ENCODE measurements at regions not wholly inside any gene's neighbourhood (a gene's known extent, or its start where the extent isn't known, plus 50 kb on each side); places are given as distances from the start of the nearest gene placed in this dataset.
"Not testable (repeated sequence)": the region's sequence is repeated elsewhere in the genome, so short reads cannot be mapped to it uniquely, and the experiment has no call there.

- not testable (repeated sequence) for H3K36me3 Mint-ChIP-seq (ENCODE audit: low read depth); H3K27ac Mint-ChIP-seq; H3K27me3 Mint-ChIP-seq; ATAC-seq (replicated peaks); H3K4me3 Mint-ChIP-seq; H3K9me3 Mint-ChIP-seq
- H3K4me1 Mint-ChIP-seq: peaks cover 24% of the 10 kb centered on the region
Measured at GRCh38 chr7:142467056-142467655, 209.3 kb upstream of the PRSS58 start.

DNA sequence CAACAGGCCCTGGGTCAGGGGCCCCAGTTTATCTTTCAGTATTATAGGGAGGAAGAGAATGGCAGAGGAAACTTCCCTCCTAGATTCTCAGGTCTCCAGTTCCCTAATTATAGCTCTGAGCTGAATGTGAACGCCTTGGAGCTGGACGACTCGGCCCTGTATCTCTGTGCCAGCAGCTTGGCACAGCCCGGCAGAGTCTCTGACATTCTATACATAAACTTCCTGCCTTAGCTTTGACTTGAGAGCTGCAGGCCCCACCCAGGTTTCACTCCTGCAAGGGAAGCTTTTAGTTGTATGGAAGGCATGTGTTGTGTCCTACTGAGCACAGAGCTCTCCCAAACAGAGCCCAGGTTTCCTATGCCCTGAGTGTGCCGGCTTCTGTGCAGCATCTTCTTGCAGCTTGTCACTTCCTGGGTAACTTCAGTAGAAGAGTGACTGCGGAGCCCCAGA is 205.6 kb upstream of the PRSS58 start:
- Mint-ChIP-seq H3K27me3 (no peaks in the 10 kb centered on the region), H3K9me3 (no peaks in the 10 kb centered on the region), H3K27ac (peak overlapping the region; percentile 87)

GRCh38 chr7:142461437-142461836 is 203.6 kb upstream of the PRSS58 start:
- H3K27me3 Mint-ChIP-seq: no peaks in the 10 kb centered on the region
- peak; percentile 34 for ATAC-seq (replicated peaks)
- H3K27ac Mint-ChIP-seq: peak overlapping the region; percentile 47
- peak overlapping the region; percentile 75 for H3K4me3 Mint-ChIP-seq
- H3K36me3 Mint-ChIP-seq (ENCODE audit: low read depth): peaks cover 6% of the 10 kb centered on the region
- peaks cover 23% of the 10 kb centered on the region for H3K4me1 Mint-ChIP-seq
- no peaks in the 10 kb centered on the region for H3K9me3 Mint-ChIP-seq

More for the DNA sequence above, 205.6 kb upstream of the PRSS58 start:
- H3K36me3 Mint-ChIP-seq (ENCODE audit: low read depth): peaks cover 6% of the 10 kb centered on the region
- H3K4me3 Mint-ChIP-seq: peak overlapping the region; percentile 75
- ATAC-seq (replicated peaks): peak; percentile 69
- peaks cover 23% of the 10 kb centered on the region for H3K4me1 Mint-ChIP-seq

- peaks cover 6% of the 10 kb centered on the region for H3K36me3 Mint-ChIP-seq (ENCODE audit: low read depth)
- peaks cover 23% of the 10 kb centered on the region for H3K4me1 Mint-ChIP-seq
- ATAC-seq (replicated peaks): no peak
- H3K9me3 Mint-ChIP-seq: no peaks in the 10 kb centered on the region
- H3K4me3 Mint-ChIP-seq: no peak overlapping the region
- no peaks in the 10 kb centered on the region for H3K27me3 Mint-ChIP-seq
- no peak overlapping the region for H3K27ac Mint-ChIP-seq
Measured at GRCh38 chr7:142460402-142461117, 202.7 kb upstream of the PRSS58 start.

DNA sequence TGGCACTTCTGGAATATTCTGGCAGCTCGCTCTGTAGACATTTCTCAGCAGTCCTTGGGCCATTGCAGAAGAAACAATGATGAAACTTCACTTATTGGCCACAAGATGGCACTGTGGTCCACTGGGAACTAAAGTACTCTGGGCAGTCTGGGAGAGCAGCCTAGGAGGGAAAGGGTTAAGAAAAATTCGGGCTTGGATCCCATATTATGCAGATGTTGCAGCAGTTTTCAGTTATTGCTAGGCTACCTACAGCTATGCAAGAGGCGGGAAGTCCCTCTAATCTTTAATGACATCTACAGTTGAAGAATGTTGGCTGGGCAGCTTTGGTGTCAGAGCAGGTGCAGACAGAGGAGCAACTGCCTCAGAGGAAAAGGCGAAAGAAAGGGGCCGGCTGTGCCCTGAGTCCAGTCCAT is 201.7 kb upstream of the PRSS58 start:
- ATAC-seq (replicated peaks): peak; percentile 65
- Mint-ChIP-seq H3K4me1 (peaks cover 25% of the 10 kb centered on the region), H3K27ac (peak overlapping the region; percentile 13)

GRCh38 chr7:142457146-142457703 is 199.4 kb upstream of the PRSS58 start:
- peak overlapping the region; percentile 2 for H3K4me3 Mint-ChIP-seq
- peaks cover 6% of the 10 kb centered on the region for H3K36me3 Mint-ChIP-seq (ENCODE audit: low read depth)
- no peak overlapping the region for H3K27ac Mint-ChIP-seq
- no peaks in the 10 kb centered on the region for H3K9me3 Mint-ChIP-seq
- no peak for ATAC-seq (replicated peaks)
- no peaks in the 10 kb centered on the region for H3K27me3 Mint-ChIP-seq
- H3K4me1 Mint-ChIP-seq: peaks cover 14% of the 10 kb centered on the region

More for the DNA sequence above, 201.7 kb upstream of the PRSS58 start:
- Mint-ChIP-seq H3K27me3 (no peaks in the 10 kb centered on the region), H3K36me3 (ENCODE audit: low read depth) (peaks cover 6% of the 10 kb centered on the region), H3K9me3 (no peaks in the 10 kb centered on the region), H3K4me3 (peak overlapping the region; percentile 31)

GRCh38 chr7:142455392-142455791 is 197.5 kb upstream of the PRSS58 start:
- Mint-ChIP-seq H3K36me3 (ENCODE audit: low read depth) (no peaks in the 10 kb centered on the region), H3K27me3 (no peaks in the 10 kb centered on the region), H3K4me1 (peaks cover 13% of the 10 kb centered on the region), H3K9me3 (no peaks in the 10 kb centered on the region), H3K27ac (peak overlapping the region; percentile 6), H3K4me3 (peak overlapping the region; percentile 62)
- ATAC-seq (replicated peaks): no peak

DNA sequence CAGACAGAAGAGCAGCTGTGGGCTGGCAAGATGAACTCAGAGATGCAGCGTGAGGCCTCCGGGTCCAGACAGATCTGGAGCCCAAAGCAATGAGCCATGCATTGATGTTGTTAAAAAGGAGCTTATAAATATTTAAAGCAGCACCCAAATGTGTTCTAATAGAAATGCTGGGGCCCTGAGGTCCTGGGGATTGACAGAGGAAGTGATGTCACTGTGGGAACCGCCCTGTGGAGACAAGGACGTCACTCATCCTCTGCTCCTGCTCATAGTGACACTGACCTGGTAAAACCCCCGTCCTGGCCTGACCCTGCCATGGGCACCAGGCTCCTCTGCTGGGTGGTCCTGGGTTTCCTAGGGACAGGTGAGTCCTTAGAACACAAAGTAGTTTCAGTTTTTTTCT is 197.0 kb upstream of the PRSS58 start:
- no peaks in the 10 kb centered on the region for H3K36me3 Mint-ChIP-seq (ENCODE audit: low read depth)
- H3K4me1 Mint-ChIP-seq: peaks cover 11% of the 10 kb centered on the region
- peak overlapping the region; percentile 6 for H3K27ac Mint-ChIP-seq
- H3K27me3 Mint-ChIP-seq: no peaks in the 10 kb centered on the region
- peak overlapping the region; percentile 62 for H3K4me3 Mint-ChIP-seq
- ATAC-seq (replicated peaks): peak; percentile 78
- no peaks in the 10 kb centered on the region for H3K9me3 Mint-ChIP-seq

DNA sequence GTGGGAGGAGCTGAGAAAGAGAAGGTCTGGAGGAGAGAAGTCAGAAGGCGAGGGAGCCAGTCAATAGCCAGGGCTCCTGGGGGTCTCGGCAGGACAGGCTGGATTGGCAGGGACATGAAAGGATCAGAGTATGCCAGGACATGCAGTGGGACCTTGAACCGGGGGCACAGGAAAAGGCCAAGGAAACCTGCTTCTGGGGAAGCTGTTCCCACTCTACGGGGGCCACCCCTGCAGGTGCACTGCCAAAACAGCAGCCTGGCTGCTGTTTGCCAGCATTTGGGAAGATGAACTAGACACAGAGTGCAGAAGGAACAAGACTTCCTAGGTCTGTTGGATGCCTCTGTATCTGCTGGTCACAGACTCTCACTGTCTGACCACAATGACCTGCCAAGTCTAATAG is 194.9 kb upstream of the PRSS58 start:
- Mint-ChIP-seq H3K27ac (no peak overlapping the region), H3K4me3 (no peak overlapping the region), H3K9me3 (no peaks in the 10 kb centered on the region), H3K27me3 (no peaks in the 10 kb centered on the region), H3K4me1 (peaks cover 4% of the 10 kb centered on the region), H3K36me3 (ENCODE audit: low read depth) (no peaks in the 10 kb centered on the region)
- ATAC-seq (replicated peaks): no peak

DNA sequence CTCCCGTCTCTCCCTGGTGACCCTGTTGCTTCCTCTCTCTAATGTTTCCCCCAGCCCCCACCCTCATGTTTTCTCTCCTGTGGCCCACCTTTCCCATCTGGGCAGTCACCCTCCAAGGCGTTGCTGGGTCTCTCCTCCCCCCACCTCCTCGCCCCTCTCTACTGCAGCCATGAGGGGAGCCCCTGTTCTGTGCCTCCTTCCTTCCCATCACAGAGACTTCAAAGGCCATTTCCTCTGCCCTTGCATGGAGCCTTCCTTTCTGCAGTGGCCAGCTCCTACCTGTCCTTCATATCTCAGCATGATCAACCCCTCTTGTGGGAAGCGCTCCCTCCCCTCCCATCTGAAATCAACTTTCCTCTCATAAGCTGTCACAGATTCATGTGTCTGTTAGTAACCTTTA is 194.0 kb upstream of the PRSS58 start:
- Mint-ChIP-seq H3K4me1 (peaks cover 4% of the 10 kb centered on the region), H3K36me3 (ENCODE audit: low read depth) (no peaks in the 10 kb centered on the region), H3K27me3 (no peaks in the 10 kb centered on the region), H3K27ac (no peak overlapping the region), H3K9me3 (no peaks in the 10 kb centered on the region), H3K4me3 (no peak overlapping the region)
- no peak for ATAC-seq (replicated peaks)

GRCh38 chr7:142451296-142451695 is 193.4 kb upstream of the PRSS58 start:
- H3K4me3 Mint-ChIP-seq: no peak overlapping the region
- H3K27ac Mint-ChIP-seq: no peak overlapping the region
- H3K27me3 Mint-ChIP-seq: no peaks in the 10 kb centered on the region
- peaks cover 4% of the 10 kb centered on the region for H3K4me1 Mint-ChIP-seq
- ATAC-seq (replicated peaks): no peak
- no peaks in the 10 kb centered on the region for H3K9me3 Mint-ChIP-seq
- H3K36me3 Mint-ChIP-seq (ENCODE audit: low read depth): no peaks in the 10 kb centered on the region

DNA sequence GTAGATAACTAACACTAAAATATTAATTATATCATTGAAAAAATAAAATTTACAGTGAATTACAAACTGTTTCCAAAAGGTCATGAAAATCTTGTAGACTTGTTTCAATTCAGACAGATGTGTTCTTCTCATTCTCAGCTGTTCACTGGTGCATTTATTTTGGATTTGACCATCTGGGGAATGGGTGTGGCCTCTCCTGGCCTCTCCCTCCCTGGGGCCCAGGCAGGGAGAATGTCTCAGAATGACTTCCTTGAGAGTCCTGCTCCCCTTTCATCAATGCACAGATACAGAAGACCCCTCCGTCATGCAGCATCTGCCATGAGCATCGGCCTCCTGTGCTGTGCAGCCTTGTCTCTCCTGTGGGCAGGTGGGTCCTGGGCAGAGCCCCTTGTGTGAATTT is 192.8 kb upstream of the PRSS58 start:
- Mint-ChIP-seq H3K27ac (no peak overlapping the region), H3K27me3 (no peaks in the 10 kb centered on the region), H3K36me3 (ENCODE audit: low read depth) (no peaks in the 10 kb centered on the region), H3K4me1 (peaks cover 4% of the 10 kb centered on the region), H3K9me3 (no peaks in the 10 kb centered on the region), H3K4me3 (peak overlapping the region; percentile 15)
- ATAC-seq (replicated peaks): no peak

DNA sequence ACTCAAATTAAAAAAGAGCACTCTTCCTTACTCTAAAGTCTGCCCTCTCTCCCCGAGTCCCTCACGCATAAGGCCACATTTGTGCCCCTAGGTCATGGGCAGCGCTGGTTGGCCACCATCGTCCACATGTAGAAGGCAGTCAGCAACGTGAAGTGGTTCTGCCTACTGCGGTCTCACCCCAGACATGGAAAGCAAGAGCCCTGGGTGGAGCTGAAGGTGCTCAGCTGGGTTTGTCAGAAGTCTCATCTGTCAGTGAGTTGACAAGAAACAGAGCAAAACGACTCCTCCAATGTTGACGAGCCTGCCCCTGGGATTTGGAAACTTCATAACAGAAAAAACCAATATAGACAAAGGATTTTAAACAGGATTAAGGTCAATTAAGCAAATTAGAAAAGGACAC is 192.3 kb upstream of the PRSS58 start:
- Mint-ChIP-seq H3K9me3 (no peaks in the 10 kb centered on the region), H3K4me3 (peak overlapping the region; percentile 15), H3K27ac (peak overlapping the region; percentile 28), H3K4me1 (peaks cover 4% of the 10 kb centered on the region), H3K36me3 (ENCODE audit: low read depth) (no peaks in the 10 kb centered on the region), H3K27me3 (no peaks in the 10 kb centered on the region)
- no peak for ATAC-seq (replicated peaks)

DNA sequence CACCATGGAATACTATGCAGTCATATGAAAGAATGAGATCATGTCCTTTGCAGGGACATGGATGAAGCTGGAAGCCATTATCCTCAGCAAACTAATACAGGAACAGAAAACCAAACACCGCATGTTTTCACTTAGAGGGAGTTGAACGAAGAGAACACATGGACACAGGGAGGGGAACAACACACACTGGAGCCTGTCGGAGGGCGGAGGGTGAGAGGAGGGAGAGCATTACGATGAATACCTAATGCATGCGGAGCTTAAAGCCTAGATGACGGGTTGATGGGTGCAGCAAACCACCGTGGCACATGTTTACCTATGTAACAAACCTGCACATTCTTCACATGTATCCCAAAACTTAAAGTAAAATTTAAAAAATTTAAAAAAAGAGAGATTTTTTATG is 191.0 kb upstream of the PRSS58 start:
- H3K4me3 Mint-ChIP-seq; H3K27me3 Mint-ChIP-seq; H3K4me1 Mint-ChIP-seq; H3K36me3 Mint-ChIP-seq (ENCODE audit: low read depth); H3K27ac Mint-ChIP-seq; ATAC-seq (replicated peaks); H3K9me3 Mint-ChIP-seq: not testable (repeated sequence)

- Mint-ChIP-seq H3K36me3 (ENCODE audit: low read depth) (no peaks in the 10 kb centered on the region), H3K4me1 (peaks cover 12% of the 10 kb centered on the region), H3K9me3 (no peaks in the 10 kb centered on the region), H3K4me3 (no peak overlapping the region), H3K27me3 (no peaks in the 10 kb centered on the region), H3K27ac (no peak overlapping the region)
- ATAC-seq (replicated peaks): no peak
Measured at GRCh38 chr7:142447762-142448161, 189.9 kb upstream of the PRSS58 start.
